NCI-H2196 (cell line): ENCODE measurements at regions not wholly inside any gene's neighbourhood (a gene's known extent, or its start where the extent isn't known, plus 50 kb on each side); places are given as distances from the start of the nearest gene placed in this dataset.
"Not testable (repeated sequence)": the region's sequence is repeated elsewhere in the genome, so short reads cannot be mapped to it uniquely, and the experiment has no call there.

ENCODE experiments used
- DNase-seq: peaks from one replicate; lab custom pipeline; 2025; ENCODE audit not compliant: unreplicated experiment; lab: John Stamatoyannopoulos, UW

GRCh38 chr6:76562371-76562770, 489.9 kb upstream of the IMPG1 start:
- not testable (repeated sequence) for DNase-seq

GRCh38 chr6:76560851-76561755, 488.6 kb upstream of the IMPG1 start:
- not testable (repeated sequence) for DNase-seq

- DNase-seq, result no peak
Observed at GRCh38 chr6:76553256-76553655, 480.8 kb upstream of the IMPG1 start.

- DNase-seq, result no peak
Observed at GRCh38 chr6:76552268-76552667, 479.8 kb upstream of the IMPG1 start.

- no peak for DNase-seq
Observed at GRCh38 chr6:76533661-76534060, 461.2 kb upstream of the IMPG1 start.

- DNase-seq, result no peak
Observed at GRCh38 chr6:76532647-76533046, 460.2 kb upstream of the IMPG1 start.

GRCh38 chr6:76518443-76518842, 446.0 kb upstream of the IMPG1 start:
- no peak for DNase-seq

GRCh38 chr6:76516924-76517323, 444.5 kb upstream of the IMPG1 start:
- no peak for DNase-seq

- DNase-seq, result no peak
Observed at GRCh38 chr6:76510489-76510888, 438.0 kb upstream of the IMPG1 start.

DNA sequence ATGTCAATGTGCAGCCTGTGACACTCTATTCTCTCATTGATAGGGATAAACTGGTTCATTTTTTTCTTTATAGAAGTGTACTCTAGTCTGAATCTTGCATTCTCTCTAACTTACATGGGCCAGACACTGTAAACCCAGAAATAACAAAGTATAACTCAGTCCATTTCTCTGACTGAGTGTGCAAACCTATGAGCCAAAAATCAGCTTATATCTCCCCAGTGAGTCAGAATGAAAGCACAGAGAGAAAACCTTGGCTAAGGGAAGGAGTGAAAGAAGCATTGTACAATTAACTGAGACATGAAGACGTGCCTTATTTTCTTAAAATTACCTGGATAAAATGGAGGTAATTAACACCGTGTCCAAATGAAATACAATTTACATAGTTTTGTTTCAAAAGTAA, 436.9 kb upstream of the IMPG1 start:
- no peak for DNase-seq

- no peak for DNase-seq
Observed at GRCh38 chr6:76506808-76507207, 434.3 kb upstream of the IMPG1 start.

- no peak for DNase-seq
Observed at GRCh38 chr6:76495909-76496308, 423.4 kb upstream of the IMPG1 start.

GRCh38 chr6:76491376-76491775, 418.9 kb upstream of the IMPG1 start:
- DNase-seq, result not testable (repeated sequence)

GRCh38 chr6:76490456-76490855, 418.0 kb upstream of the IMPG1 start:
- DNase-seq, result no peak

DNA sequence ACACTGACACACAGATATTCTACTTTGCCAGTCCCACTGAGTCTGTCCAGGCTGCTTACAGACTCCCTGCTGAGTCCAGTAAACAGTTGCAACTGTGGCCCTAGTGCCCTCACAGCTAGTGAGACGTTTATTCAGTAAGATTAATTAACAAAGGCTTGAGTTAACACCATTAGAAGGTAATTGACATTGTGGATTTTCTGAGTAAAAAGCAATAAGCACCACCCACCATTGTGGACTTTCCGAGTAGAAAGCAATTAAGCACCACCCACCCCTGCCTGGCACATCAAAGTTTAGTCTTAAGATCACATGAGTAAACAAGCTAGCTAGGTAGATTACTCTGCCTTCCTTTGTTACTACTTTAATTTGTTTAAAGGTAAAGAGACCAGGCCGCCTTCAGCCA, 408.6 kb upstream of the IMPG1 start:
- no peak for DNase-seq

GRCh38 chr6:76472858-76473257, 400.4 kb upstream of the IMPG1 start:
- DNase-seq, result no peak

DNA sequence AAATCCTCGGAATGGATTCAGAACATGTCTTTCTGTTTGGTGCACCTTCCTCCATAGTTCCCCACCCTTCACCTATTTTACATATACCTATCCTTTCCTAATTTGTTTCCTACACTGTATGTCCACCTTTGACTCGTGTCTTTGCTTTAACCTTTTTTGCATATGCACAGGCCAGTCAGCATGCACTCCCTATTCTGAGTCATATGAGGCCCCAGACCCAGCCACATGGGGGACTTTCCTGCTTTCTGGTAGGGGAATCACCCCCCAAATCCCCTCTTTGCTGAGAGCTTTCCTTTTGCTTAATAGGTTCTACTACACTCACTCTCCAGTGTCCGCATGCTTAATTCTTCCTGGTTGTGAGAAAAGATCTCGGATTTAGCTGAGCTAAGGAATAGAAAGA, 393.8 kb upstream of the IMPG1 start:
- no peak for DNase-seq

- DNase-seq, result no peak
Observed at GRCh38 chr6:76465410-76465809, 392.9 kb upstream of the IMPG1 start.

GRCh38 chr6:76453270-76453669, 380.8 kb upstream of the IMPG1 start:
- no peak for DNase-seq

- DNase-seq, result no peak
Observed at GRCh38 chr6:76451926-76452709, 379.7 kb upstream of the IMPG1 start.

DNA sequence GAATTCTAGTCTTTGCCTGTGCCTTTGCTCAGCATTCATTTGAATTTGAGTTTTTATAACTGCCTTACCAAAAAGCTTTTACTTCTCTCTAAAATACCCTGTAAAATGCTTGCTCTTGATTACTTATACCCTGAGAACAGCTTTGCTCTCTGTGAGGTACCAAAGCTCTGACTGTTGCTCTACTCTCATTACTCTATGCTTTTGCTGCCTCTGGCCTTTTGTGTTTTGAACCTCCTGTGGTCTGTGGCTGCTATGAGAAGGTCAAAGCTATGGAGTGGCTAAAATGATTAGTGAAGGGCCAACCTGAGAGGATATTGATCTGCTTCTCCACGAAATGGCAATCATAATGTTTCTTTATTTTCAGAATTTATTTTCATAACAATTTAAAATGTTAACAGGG, 375.6 kb upstream of the IMPG1 start:
- no peak for DNase-seq

- no peak for DNase-seq
Observed at GRCh38 chr6:76441875-76442274, 369.4 kb upstream of the IMPG1 start.
